Psoas muscle (tissue), 7 donors: ENCODE measurements at regions not wholly inside any gene's neighbourhood (a gene's known extent, or its start where the extent isn't known, plus 50 kb on each side); places are given as distances from the start of the nearest gene placed in this dataset.

Experiments used
- ATAC-seq, 4 donors: fragments of 200-7000 bp; cut with Tn5 transposase; one replicate each; pipeline ENCODE4 v1.9.1; 2020; ENCODE audit warnings: moderate library complexity in 3 of 4, mild to moderate bottlenecking in 2 of 4
- DNase-seq, 2 donors: peaks; one replicate each; pipeline ENCODE4 v3.0.0-alpha.2; 2020
- H3K27ac ChIP-seq: fragments of 200-600 bp; one replicate; pipeline ENCODE4 v1.8.0; 2022
- H3K27me3 ChIP-seq, 3 donors: fragments of 200-600 bp in 1 of 3; one replicate each; pipeline versions ENCODE4 v1.6.1 to v1.8.0; 2013 to 2022; ENCODE audit warnings: low read length in 2 of 3, mild to moderate bottlenecking in 2 of 3, moderate library complexity in 1 of 3; ENCODE audit not compliant: insufficient read depth in 3 of 3
- H3K36me3 ChIP-seq, 2 donors: fragments of 200-600 bp in 1 of 2; one replicate each; pipeline versions ENCODE4 v1.6.1 to v1.8.0; 2013 to 2022; ENCODE audit warnings: low read depth in 1 of 2, mild to moderate bottlenecking in 1 of 2, moderate library complexity in 1 of 2; ENCODE audit not compliant: insufficient read depth in 1 of 2
- H3K4me1 ChIP-seq: fragments of 200-600 bp; one replicate; pipeline ENCODE4 v1.8.0; 2022
- H3K4me3 ChIP-seq: fragments of 200-600 bp; one replicate; pipeline ENCODE4 v1.8.0; 2022; ENCODE audit warnings: mild to moderate bottlenecking
- H3K9me3 ChIP-seq: fragments of 200-600 bp; one replicate; pipeline ENCODE4 v1.8.0; 2022
- CTCF ChIP-seq: fragments of 200-600 bp; IDR thresholded peaks from one replicate; pipeline ENCODE4 v1.8.0; 2022; ENCODE audit warnings: antibody characterized with exemption
- WGBS, 3 donors: extraction: QIAGEN DNeasy Blood & Tissue Kit; methylation state at CpG; one replicate each; pipeline versions ENCODE4 v1.1.6 to v1.1.7; 2013; 5-methylcytosine and 5-hydroxymethylcytosine counted together
- intact Hi-C, 2 donors: fragments of 100-400 bp; cut with DNase I; formaldehyde crosslinking; loops; one replicate each; pipeline versions ENCODE4 v1.11.0 to v1.14.2; 2022
- donor health status: healthy with polysubstance abuse.
- donor health status: DM: no; HTN: no; CAD: no; lungs with moderate emphysema.
- donor health status: Bipolar disorder and iron deficiency.
- donor health status: healthy.
- donor health status: DM: yes; HTN: yes; CAD: no.
- donor health status: DM: no; HTN: no; CAD: no.
- donor health status: DM: yes; HTN: yes; CAD: no.

GRCh38 chr13:44287958-44288357, 85.7 kb upstream of the SERP2 start:
- Histone ChIP-seq H3K27ac (no peak overlapping the region), H3K27me3 (no peaks in the 10 kb centered on the region), H3K36me3 (no peaks in the 10 kb centered on the region), H3K4me3 (no peak overlapping the region), H3K9me3 (no peaks in the 10 kb centered on the region), H3K4me1 (peaks cover 16% of the 10 kb centered on the region)
- no peak for ATAC-seq
- intact Hi-C loops: no loop called here
- DNase-seq: no peak
- no peak for TF ChIP-seq CTCF
- 73 to 78% (median 74%) methylated on average over 5 of the region's 5 CpGs for WGBS, 3 donors

- 43 to 68% (median 60%) methylated on average over 1 of the region's 1 CpG for WGBS, 3 donors
- intact Hi-C loops: no loop called here
- TF ChIP-seq CTCF: no peak
- Histone ChIP-seq H3K4me1 (peaks cover 46% of the 10 kb centered on the region), H3K27me3 (no peaks in the 10 kb centered on the region), H3K27ac (no peak overlapping the region), H3K4me3 (no peak overlapping the region), H3K9me3 (no peaks in the 10 kb centered on the region), H3K36me3 (no peaks in the 10 kb centered on the region)
- ATAC-seq (no peak), DNase-seq (no peak)
Observed at GRCh38 chr13:44292545-44292944, 81.1 kb upstream of the SERP2 start.

GRCh38 chr13:44293374-44293773, 80.2 kb upstream of the SERP2 start:
- no peaks in the 10 kb centered on the region for H3K27me3 ChIP-seq
- TF ChIP-seq CTCF: no peak
- ATAC-seq (no peak), DNase-seq (no peak)
- intact Hi-C loops: no loop called here
- H3K4me1 ChIP-seq: peaks cover 54% of the 10 kb centered on the region
- H3K27ac ChIP-seq: peak overlapping the region; percentile 72
- no peaks in the 10 kb centered on the region for H3K36me3 ChIP-seq
- no peak overlapping the region for H3K4me3 ChIP-seq
- no peaks in the 10 kb centered on the region for H3K9me3 ChIP-seq
- WGBS, 3 donors: 86 to 95% (median 88%) methylated on average over 5 of the region's 5 CpGs

GRCh38 chr13:44293908-44294735, 79.5 kb upstream of the SERP2 start:
- Histone ChIP-seq H3K9me3 (no peaks in the 10 kb centered on the region), H3K4me3 (no peak overlapping the region), H3K36me3 (no peaks in the 10 kb centered on the region), H3K27ac (peak overlapping the region; percentile 72), H3K4me1 (peaks cover 47% of the 10 kb centered on the region), H3K27me3 (no peaks in the 10 kb centered on the region)
- no peak for DNase-seq
- 39 to 51% (median 49%) methylated on average over 3 of the region's 3 CpGs for WGBS, 3 donors
- intact Hi-C loops: no loop called here
- no peak for TF ChIP-seq CTCF
- peak; percentile 68 to 90 (median 88) for ATAC-seq
